ENCODE measurements at regions not wholly inside any gene's neighbourhood (a gene's known extent, or its start where the extent isn't known, plus 50 kb on each side); places are given as distances from the start of the nearest gene placed in this dataset.
"Not testable (repeated sequence)": the region's sequence is repeated elsewhere in the genome, so short reads cannot be mapped to it uniquely, and the experiment has no call there.

- no peak for DNase-seq
Observed at GRCh38 chr18:11377766-11378540, 228.6 kb upstream of the PIEZO2 start.

- DNase-seq, result no peak
Observed at GRCh38 chr18:11372163-11372562, 222.8 kb upstream of the PIEZO2 start.

- no peak for DNase-seq
Observed at GRCh38 chr18:11369556-11369955, 220.2 kb upstream of the PIEZO2 start.

GRCh38 chr18:11368020-11368419 lies 218.7 kb upstream of the PIEZO2 start:
- DNase-seq, result no peak

GRCh38 chr18:11367351-11367750 lies 218.0 kb upstream of the PIEZO2 start:
- DNase-seq, result no peak

GRCh38 chr18:11366410-11366809 lies 217.0 kb upstream of the PIEZO2 start:
- no peak for DNase-seq

- no peak for DNase-seq
Observed at GRCh38 chr18:11362856-11363255, 213.5 kb upstream of the PIEZO2 start.

GRCh38 chr18:11361862-11362261 lies 212.5 kb upstream of the PIEZO2 start:
- DNase-seq, result not testable (repeated sequence)

GRCh38 chr18:11357678-11358077 lies 208.3 kb upstream of the PIEZO2 start:
- no peak for DNase-seq

GRCh38 chr18:11344576-11344975 lies 195.2 kb upstream of the PIEZO2 start:
- not testable (repeated sequence) for DNase-seq

GRCh38 chr18:11343096-11343495 lies 193.7 kb upstream of the PIEZO2 start:
- no peak for DNase-seq

- DNase-seq, result not testable (repeated sequence)
Observed at GRCh38 chr18:11342115-11342514, 192.7 kb upstream of the PIEZO2 start.

- no peak for DNase-seq
Observed at GRCh38 chr18:11339188-11339775, 189.9 kb upstream of the PIEZO2 start.

- DNase-seq, result no peak
Observed at GRCh38 chr18:11336241-11336640, 186.9 kb upstream of the PIEZO2 start.

GRCh38 chr18:11327391-11328009 lies 178.1 kb upstream of the PIEZO2 start:
- DNase-seq, result peak; percentile 17

- DNase-seq, result peak; percentile 11
Observed at GRCh38 chr18:11324956-11325882, 175.8 kb upstream of the PIEZO2 start.

GRCh38 chr18:11324510-11324909 lies 175.1 kb upstream of the PIEZO2 start:
- peak; percentile 18 for DNase-seq

- no peak for DNase-seq
Observed at GRCh38 chr18:11323359-11323819, 174.0 kb upstream of the PIEZO2 start.

- no peak for DNase-seq
Observed at GRCh38 chr18:11322716-11323115, 173.3 kb upstream of the PIEZO2 start.

- no peak for DNase-seq
Observed at GRCh38 chr18:11322006-11322405, 172.6 kb upstream of the PIEZO2 start.

- peak; percentile 15 for DNase-seq
Observed at GRCh38 chr18:11320986-11321385, 171.6 kb upstream of the PIEZO2 start.

GRCh38 chr18:11316546-11316945 lies 167.2 kb upstream of the PIEZO2 start:
- no peak for DNase-seq

Measured in eye (tissue), 1 donor.